ENCODE measurements at regions not wholly inside any gene's neighbourhood (a gene's known extent, or its start where the extent isn't known, plus 50 kb on each side); places are given as distances from the start of the nearest gene placed in this dataset.

DNA sequence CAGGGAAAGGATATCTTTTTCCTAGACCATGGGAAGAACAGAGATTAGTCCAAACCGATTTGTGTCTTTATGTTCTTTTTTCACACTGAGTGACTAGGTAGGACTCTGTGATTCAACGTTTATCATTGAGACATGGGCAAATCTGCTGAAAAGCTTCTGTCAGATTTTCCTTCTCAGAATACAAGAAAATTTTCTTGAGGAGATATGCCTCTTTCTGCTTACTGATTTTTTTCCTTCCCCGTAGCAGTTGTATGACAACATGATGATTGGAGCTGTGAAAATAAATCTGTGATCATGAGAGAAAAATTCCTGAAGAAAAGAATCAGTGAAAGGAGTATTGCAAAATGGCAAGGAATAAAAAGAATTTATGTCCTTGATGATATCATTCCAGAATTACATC is 130.6 kb upstream of the FAT4 start:
- TF ChIP-seq, protein P1, sequence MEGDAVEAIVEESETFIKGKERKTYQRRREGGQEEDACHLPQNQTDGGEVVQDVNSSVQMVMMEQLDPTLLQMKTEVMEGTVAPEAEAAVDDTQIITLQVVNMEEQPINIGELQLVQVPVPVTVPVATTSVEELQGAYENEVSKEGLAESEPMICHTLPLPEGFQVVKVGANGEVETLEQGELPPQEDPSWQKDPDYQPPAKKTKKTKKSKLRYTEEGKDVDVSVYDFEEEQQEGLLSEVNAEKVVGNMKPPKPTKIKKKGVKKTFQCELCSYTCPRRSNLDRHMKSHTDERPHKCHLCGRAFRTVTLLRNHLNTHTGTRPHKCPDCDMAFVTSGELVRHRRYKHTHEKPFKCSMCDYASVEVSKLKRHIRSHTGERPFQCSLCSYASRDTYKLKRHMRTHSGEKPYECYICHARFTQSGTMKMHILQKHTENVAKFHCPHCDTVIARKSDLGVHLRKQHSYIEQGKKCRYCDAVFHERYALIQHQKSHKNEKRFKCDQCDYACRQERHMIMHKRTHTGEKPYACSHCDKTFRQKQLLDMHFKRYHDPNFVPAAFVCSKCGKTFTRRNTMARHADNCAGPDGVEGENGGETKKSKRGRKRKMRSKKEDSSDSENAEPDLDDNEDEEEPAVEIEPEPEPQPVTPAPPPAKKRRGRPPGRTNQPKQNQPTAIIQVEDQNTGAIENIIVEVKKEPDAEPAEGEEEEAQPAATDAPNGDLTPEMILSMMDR (IDR thresholded peaks at IDR 0.05; ENCODE audit: low read depth, low read length, poor library complexity, severe bottlenecking), result no peak
- no peak for TF ChIP-seq EZH2phosphoT487 (IDR thresholded peaks at IDR 0.05; ENCODE audit: borderline replicate concordance, low read length)

All from DOHH2 (cell line).